ENCODE measurements at regions not wholly inside any gene's neighbourhood (a gene's known extent, or its start where the extent isn't known, plus 50 kb on each side); places are given as distances from the start of the nearest gene placed in this dataset.

GRCh38 chr7:148940702-148941597, 56.9 kb upstream of the EZH2 start:
- no peaks in the 10 kb centered on the region for H3K27me3 ChIP-seq
- peak; percentile 90 for DNase-seq (ENCODE audit: low spot score)
- TF ChIP-seq CTCF (IDR thresholded peaks at IDR 0.05; ENCODE audit: poor library complexity) (no peak), EZH2 (IDR thresholded peaks at IDR 0.05; ENCODE audit: borderline replicate concordance) (no peak)
- WGBS (ENCODE audit: low lambda C conversion rate, missing lambda C conversion rate) = 3% methylated on average over 43 of the region's 43 CpGs
- H2AFZ ChIP-seq = peak overlapping the region; percentile 24
- H3K27ac ChIP-seq = peak overlapping the region; percentile 89
- no peaks in the 10 kb centered on the region for H3K36me3 ChIP-seq (replicated peaks; ENCODE audit: insufficient read depth, low read depth)
- H3K4me3 ChIP-seq = peak overlapping the region; percentile 59
- no peaks in the 10 kb centered on the region for H3K4me1 ChIP-seq (ENCODE audit: insufficient read depth)
- H4K20me1 ChIP-seq (ENCODE audit: insufficient read depth, poor library complexity, severe bottlenecking) = no peaks in the 10 kb centered on the region
- no peaks in the 10 kb centered on the region for H3K9me3 ChIP-seq (ENCODE audit: low read depth)
- no peaks in the 10 kb centered on the region for H3K79me2 ChIP-seq
- H3K9me2 ChIP-seq (replicated peaks; ENCODE audit: insufficient read depth) = no peaks in the 10 kb centered on the region
- H3K4me2 ChIP-seq = peak overlapping the region; percentile 65

- H3K4me2 ChIP-seq = no peak overlapping the region
- no peaks in the 10 kb centered on the region for H3K4me1 ChIP-seq (ENCODE audit: insufficient read depth)
- no peak overlapping the region for H3K4me3 ChIP-seq
- DNase-seq (ENCODE audit: low spot score) = no peak
- H3K79me2 ChIP-seq = no peaks in the 10 kb centered on the region
- H4K20me1 ChIP-seq (ENCODE audit: insufficient read depth, poor library complexity, severe bottlenecking) = no peaks in the 10 kb centered on the region
- WGBS (ENCODE audit: low lambda C conversion rate, missing lambda C conversion rate) = 83% methylated on average over 1 of the region's 1 CpG
- no peaks in the 10 kb centered on the region for H3K9me3 ChIP-seq (ENCODE audit: low read depth)
- peak overlapping the region; percentile 73 for H3K27ac ChIP-seq
- H2AFZ ChIP-seq = no peak overlapping the region
- H3K9me2 ChIP-seq (replicated peaks; ENCODE audit: insufficient read depth) = no peaks in the 10 kb centered on the region
- TF ChIP-seq CTCF (IDR thresholded peaks at IDR 0.05; ENCODE audit: poor library complexity) (no peak), EZH2phosphoT487 (IDR thresholded peaks at IDR 0.05; ENCODE audit: low read depth, severe bottlenecking, unreplicated experiment) (no peak), EZH2 (IDR thresholded peaks at IDR 0.05; ENCODE audit: borderline replicate concordance) (no peak)
- H3K36me3 ChIP-seq (replicated peaks; ENCODE audit: insufficient read depth, low read depth) = no peaks in the 10 kb centered on the region
- no peaks in the 10 kb centered on the region for H3K27me3 ChIP-seq
Measured at GRCh38 chr7:148939128-148939755, 55.2 kb upstream of the EZH2 start.

GRCh38 chr7:148935451-148935850, 51.4 kb upstream of the EZH2 start:
- no peaks in the 10 kb centered on the region for H3K79me2 ChIP-seq
- TF ChIP-seq CTCF (IDR thresholded peaks at IDR 0.05; ENCODE audit: poor library complexity) (no peak), EZH2 (IDR thresholded peaks at IDR 0.05; ENCODE audit: borderline replicate concordance) (no peak), EZH2phosphoT487 (IDR thresholded peaks at IDR 0.05; ENCODE audit: low read depth, severe bottlenecking, unreplicated experiment) (no peak)
- H3K27me3 ChIP-seq = no peaks in the 10 kb centered on the region
- DNase-seq (ENCODE audit: low spot score) = no peak
- H4K20me1 ChIP-seq (ENCODE audit: insufficient read depth, poor library complexity, severe bottlenecking) = no peaks in the 10 kb centered on the region
- H3K9me2 ChIP-seq (replicated peaks; ENCODE audit: insufficient read depth) = no peaks in the 10 kb centered on the region
- H3K4me1 ChIP-seq (ENCODE audit: insufficient read depth) = no peaks in the 10 kb centered on the region
- no peak overlapping the region for H2AFZ ChIP-seq
- H3K27ac ChIP-seq = no peak overlapping the region
- H3K9me3 ChIP-seq (ENCODE audit: low read depth) = no peaks in the 10 kb centered on the region
- no peaks in the 10 kb centered on the region for H3K36me3 ChIP-seq (replicated peaks; ENCODE audit: insufficient read depth, low read depth)
- 93% methylated on average over 5 of the region's 5 CpGs for WGBS (ENCODE audit: low lambda C conversion rate, missing lambda C conversion rate)
- H3K4me3 ChIP-seq = no peak overlapping the region
- H3K4me2 ChIP-seq = no peak overlapping the region

Data from hepatocyte (in vitro differentiated cells).